MM.1S (cell line): ENCODE measurements at regions not wholly inside any gene's neighbourhood (a gene's known extent, or its start where the extent isn't known, plus 50 kb on each side); places are given as distances from the start of the nearest gene placed in this dataset.

Experiments
- CTCF ChIP-seq: fragments of 300-600 bp; sonication (generic); IDR thresholded peaks from 2 replicates; pipeline ENCODE4 v1.5.1; 2016; ENCODE audit warnings: antibody characterized with exemption, low read length, mixed read lengths
- EZH2 ChIP-seq: fragments of 300-600 bp; sonication (generic); optimal IDR thresholded peaks from 2 replicates; pipeline ENCODE3; 2017; ENCODE audit warnings: low read depth, mild to moderate bottlenecking, antibody characterized with exemption, low read length, mixed read lengths

DNA sequence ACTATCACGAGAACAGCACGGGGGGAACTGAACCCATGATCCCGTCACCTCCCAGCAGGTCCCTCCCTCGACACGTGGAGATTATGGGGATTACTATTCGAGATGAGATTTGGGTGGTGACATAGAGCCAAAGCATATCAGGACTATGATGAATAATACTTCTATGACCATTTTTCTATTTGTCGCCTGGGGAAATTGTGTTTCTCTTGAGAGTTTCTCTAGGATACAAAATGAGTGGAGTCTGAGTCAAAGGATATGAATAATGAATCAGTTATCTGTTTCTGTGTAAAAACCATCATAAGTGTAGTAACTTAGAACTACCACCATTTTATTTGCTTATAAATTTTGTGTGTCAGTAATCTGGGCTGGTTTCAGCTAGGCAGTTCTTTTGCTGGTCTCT is 533.0 kb upstream of the ARX start:
- TF ChIP-seq CTCF (no peak), EZH2 (no peak)
